NCI-H146 (cell line): ENCODE measurements at regions not wholly inside any gene's neighbourhood (a gene's known extent, or its start where the extent isn't known, plus 50 kb on each side); places are given as distances from the start of the nearest gene placed in this dataset.
"Not testable (repeated sequence)": the region's sequence is repeated elsewhere in the genome, so short reads cannot be mapped to it uniquely, and the experiment has no call there.

Source experiments
- DNase-seq: peaks from one replicate; lab custom pipeline; 2025; lab: John Stamatoyannopoulos, UW

- no peak for DNase-seq
These were observed 1273.4 kb downstream of the ROBO2 start for GRCh38 chr3:78313332-78313731.

- peak; percentile 13 for DNase-seq
These were observed 1274.4 kb downstream of the ROBO2 start for GRCh38 chr3:78314327-78314726.

- no peak for DNase-seq
These were observed 1277.9 kb downstream of the ROBO2 start for GRCh38 chr3:78317774-78318173.

- peak; percentile 72 for DNase-seq
These were observed 1282.9 kb downstream of the ROBO2 start for GRCh38 chr3:78322780-78323179.

GRCh38 chr3:78337801-78338211 is 1297.9 kb downstream of the ROBO2 start:
- no peak for DNase-seq

- no peak for DNase-seq
These were observed 1298.5 kb downstream of the ROBO2 start for GRCh38 chr3:78338405-78338804.

GRCh38 chr3:78343221-78343620 is 1303.3 kb downstream of the ROBO2 start:
- no peak for DNase-seq

GRCh38 chr3:78344267-78344666 is 1304.4 kb downstream of the ROBO2 start:
- not testable (repeated sequence) for DNase-seq

- no peak for DNase-seq
These were observed 1305.0 kb downstream of the ROBO2 start for GRCh38 chr3:78344918-78345317.

GRCh38 chr3:78347176-78347575 is 1307.3 kb downstream of the ROBO2 start:
- DNase-seq = no peak

GRCh38 chr3:78348664-78349063 is 1308.8 kb downstream of the ROBO2 start:
- DNase-seq = no peak

GRCh38 chr3:78349571-78349970 is 1309.7 kb downstream of the ROBO2 start:
- DNase-seq = no peak

- no peak for DNase-seq
These were observed 1311.4 kb downstream of the ROBO2 start for GRCh38 chr3:78351334-78351733.

- DNase-seq = no peak
These were observed 1313.3 kb downstream of the ROBO2 start for GRCh38 chr3:78353231-78353630.

- no peak for DNase-seq
These were observed 1321.0 kb downstream of the ROBO2 start for GRCh38 chr3:78360849-78361248.

GRCh38 chr3:78368636-78369345 is 1328.9 kb downstream of the ROBO2 start:
- DNase-seq = peak; percentile 86

GRCh38 chr3:78390221-78390620 is 1350.3 kb downstream of the ROBO2 start:
- DNase-seq = no peak

GRCh38 chr3:78398401-78398800 is 1358.5 kb downstream of the ROBO2 start:
- DNase-seq = no peak

- DNase-seq = no peak
These were observed 1362.8 kb downstream of the ROBO2 start for GRCh38 chr3:78402720-78403119.

- no peak for DNase-seq
These were observed 1362.1 kb downstream of the ROBO1 start for GRCh38 chr3:78405745-78406144.

GRCh38 chr3:78406396-78406795 is 1361.4 kb downstream of the ROBO1 start:
- no peak for DNase-seq

GRCh38 chr3:78410077-78410476 is 1357.7 kb downstream of the ROBO1 start:
- DNase-seq = no peak

- no peak for DNase-seq
These were observed 1353.5 kb downstream of the ROBO1 start for GRCh38 chr3:78414261-78414660.

- DNase-seq = no peak
These were observed 1347.2 kb downstream of the ROBO1 start for GRCh38 chr3:78420611-78421010.
